ENCODE measurements at regions not wholly inside any gene's neighbourhood (a gene's known extent, or its start where the extent isn't known, plus 50 kb on each side); places are given as distances from the start of the nearest gene placed in this dataset.
"Not testable (repeated sequence)": the region's sequence is repeated elsewhere in the genome, so short reads cannot be mapped to it uniquely, and the experiment has no call there.

DNA sequence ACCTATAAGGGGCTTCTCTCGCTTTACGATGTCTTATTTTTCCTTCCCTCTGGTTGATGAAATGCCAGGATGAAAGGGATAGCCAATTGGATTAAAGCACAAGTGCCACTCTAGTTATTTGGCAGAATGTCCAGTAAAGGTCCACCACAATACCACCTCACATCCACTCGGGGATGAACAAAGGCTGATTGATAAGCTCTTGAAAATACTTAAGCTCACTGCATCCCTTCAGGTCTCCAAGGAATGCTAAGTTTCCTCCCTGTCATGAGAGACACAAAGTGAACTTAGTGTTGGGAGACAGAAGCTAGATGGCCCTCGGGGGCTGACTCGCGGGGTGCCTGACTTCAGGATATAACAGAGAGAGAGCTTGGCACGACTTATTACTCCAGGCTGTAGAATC, 185.9 kb upstream of the ZNF644 start:
- ATAC-seq; H3K4me3 ChIP-seq; SMC1A ChIA-PET (ENCODE audit: uncharacterized antibody, unreplicated experiment); FAIRE-seq; POLR2A ChIA-PET; H2AFZ ChIP-seq (ENCODE audit: control insufficient read depth, low read depth, low read length); H3K27ac ChIP-seq (ENCODE audit: control insufficient read depth, insufficient read depth); H3K79me2 ChIP-seq (ENCODE audit: control insufficient read depth, insufficient read depth, low read length); in situ Hi-C loops (cut with MboI); CTCF ChIA-PET; BruUV-seq (replicated peaks); intact Hi-C loops (cut with micrococcal nuclease; ENCODE audit: unreplicated experiment); H3K4me1 ChIP-seq (ENCODE audit: control insufficient read depth, insufficient read depth, low read length); H3K9ac ChIP-seq (ENCODE audit: control insufficient read depth, insufficient read depth, low read length); DNase-seq (ENCODE audit: low read depth, low spot score); H4K20me1 ChIP-seq (ENCODE audit: control insufficient read depth, insufficient read depth); H3K4me2 ChIP-seq (ENCODE audit: control insufficient read depth, insufficient read depth); H3K9me3 ChIP-seq (replicated peaks; ENCODE audit: control insufficient read depth, insufficient read depth, low read length); H3K27me3 ChIP-seq (replicated peaks in 1 of 2; ENCODE audit: control insufficient read depth in 2 of 2, insufficient read depth in 2 of 2, low read length in 1 of 2); H3K36me3 ChIP-seq (ENCODE audit: control insufficient read depth in 2 of 2, insufficient read depth in 2 of 2, low read length in 1 of 2): not testable (repeated sequence)
- 59% methylated on average over 7 of the region's 7 CpGs for WGBS (ENCODE audit: insufficient coverage, insufficient replicate concordance, low lambda C conversion rate, missing lambda C conversion rate)
- RAD21 ChIA-PET (ENCODE audit: unreplicated experiment) = interaction anchor here (1.2 kb wide), 1 partner anchor 41 kb away, joined by 3 read pairs; no protein-coding TSS in a partner anchor

DNA sequence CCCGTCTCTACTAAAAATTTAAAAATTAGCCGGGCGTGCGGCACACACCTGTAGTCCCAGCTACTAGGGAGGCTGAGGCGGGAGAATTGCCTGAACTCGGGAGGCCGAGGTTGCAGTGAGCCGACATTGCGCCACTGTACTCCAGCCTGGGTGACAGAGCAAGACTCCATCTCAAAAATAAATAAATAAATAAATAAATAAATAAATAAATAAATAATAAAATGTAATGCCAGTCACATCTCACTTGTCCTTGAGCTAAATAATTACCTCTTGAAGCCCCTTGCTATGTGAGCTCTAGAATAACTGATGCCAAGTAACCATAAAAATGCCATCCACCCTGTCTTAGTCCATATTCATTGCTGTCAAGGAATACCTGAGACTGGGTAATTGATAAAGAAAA, 182.3 kb upstream of the ZNF644 start:
- RAD21 ChIA-PET (ENCODE audit: unreplicated experiment); H3K4me2 ChIP-seq (ENCODE audit: control insufficient read depth, insufficient read depth); in situ Hi-C loops (cut with MboI); DNase-seq (ENCODE audit: low read depth, low spot score); POLR2A ChIA-PET; ATAC-seq; H3K9ac ChIP-seq (ENCODE audit: control insufficient read depth, insufficient read depth, low read length); SMC1A ChIA-PET (ENCODE audit: uncharacterized antibody, unreplicated experiment); H3K79me2 ChIP-seq (ENCODE audit: control insufficient read depth, insufficient read depth, low read length); H3K9me3 ChIP-seq (replicated peaks; ENCODE audit: control insufficient read depth, insufficient read depth, low read length); H2AFZ ChIP-seq (ENCODE audit: control insufficient read depth, low read depth, low read length); intact Hi-C loops (cut with micrococcal nuclease; ENCODE audit: unreplicated experiment); BruUV-seq (replicated peaks); H3K36me3 ChIP-seq (ENCODE audit: control insufficient read depth in 2 of 2, insufficient read depth in 2 of 2, low read length in 1 of 2); H3K27me3 ChIP-seq (replicated peaks in 1 of 2; ENCODE audit: control insufficient read depth in 2 of 2, insufficient read depth in 2 of 2, low read length in 1 of 2); H3K27ac ChIP-seq (ENCODE audit: control insufficient read depth, insufficient read depth); H4K20me1 ChIP-seq (ENCODE audit: control insufficient read depth, insufficient read depth); FAIRE-seq; H3K4me1 ChIP-seq (ENCODE audit: control insufficient read depth, insufficient read depth, low read length); H3K4me3 ChIP-seq: not testable (repeated sequence)
- CTCF ChIA-PET = interaction anchor here (1.2 kb wide), 1 partner anchor 166 kb away, joined by 3 read pairs; no protein-coding TSS in a partner anchor
- 66% methylated on average over 9 of the region's 9 CpGs for WGBS (ENCODE audit: insufficient coverage, insufficient replicate concordance, low lambda C conversion rate, missing lambda C conversion rate)

DNA sequence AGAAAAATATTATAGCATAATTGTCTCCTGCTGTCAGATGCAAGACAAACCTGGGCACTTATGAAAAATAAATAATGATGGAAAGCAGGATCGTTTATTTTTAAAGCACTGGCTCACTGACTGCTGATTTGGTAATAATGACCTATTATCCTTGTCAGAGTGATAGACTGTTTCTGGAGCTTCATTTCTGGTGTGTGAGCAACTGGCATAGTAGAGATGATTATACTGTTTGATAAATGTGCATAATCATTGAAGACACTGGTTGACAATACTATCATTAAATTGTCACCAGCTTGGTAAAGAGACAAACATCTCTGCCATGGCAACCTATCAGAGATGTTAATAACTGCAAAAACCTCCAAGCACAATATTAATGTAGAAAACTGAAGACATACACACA, 179.9 kb upstream of the ZNF644 start:
- intact Hi-C loops (cut with micrococcal nuclease; ENCODE audit: unreplicated experiment) = no loop called here
- RAD21 ChIA-PET (ENCODE audit: unreplicated experiment) = no interaction called here
- Histone ChIP-seq H3K9ac (ENCODE audit: control insufficient read depth, insufficient read depth, low read length) (no peak overlapping the region), H2AFZ (ENCODE audit: control insufficient read depth, low read depth, low read length) (no peak overlapping the region), H3K27ac (ENCODE audit: control insufficient read depth, insufficient read depth) (no peak overlapping the region), H3K36me3 (ENCODE audit: control insufficient read depth in 2 of 2, insufficient read depth in 2 of 2, low read length in 1 of 2) (no peaks in the 10 kb centered on the region), H3K9me3 (replicated peaks; ENCODE audit: control insufficient read depth, insufficient read depth, low read length) (no peaks in the 10 kb centered on the region), H3K4me2 (ENCODE audit: control insufficient read depth, insufficient read depth) (no peak overlapping the region), H3K27me3 (replicated peaks in 1 of 2; ENCODE audit: control insufficient read depth in 2 of 2, insufficient read depth in 2 of 2, low read length in 1 of 2) (no peaks in the 10 kb centered on the region), H3K4me3 (no peak overlapping the region), H4K20me1 (ENCODE audit: control insufficient read depth, insufficient read depth) (no peaks in the 10 kb centered on the region), H3K79me2 (ENCODE audit: control insufficient read depth, insufficient read depth, low read length) (no peaks in the 10 kb centered on the region), H3K4me1 (ENCODE audit: control insufficient read depth, insufficient read depth, low read length) (no peaks in the 10 kb centered on the region)
- DNase-seq (ENCODE audit: low read depth, low spot score) (no peak), ATAC-seq (no peak), FAIRE-seq (no peak)
- CTCF ChIA-PET = no interaction called here
- no peak for TF ChIP-seq CBX5 (IDR thresholded peaks at IDR 0.05; ENCODE audit: low read depth)
- TF ChIP-seq SREBF2 (IDR thresholded peaks at IDR 0.05; ENCODE audit: low read length) = no peak
- no peak for TF ChIP-seq RFX5 (IDR thresholded peaks at IDR 0.05; ENCODE audit: low read depth, low read length)
- TF ChIP-seq STAT1 (conservative IDR thresholded peaks at IDR 0.05) = no peak
- no peak for TF ChIP-seq EGR1 (IDR thresholded peaks at IDR 0.05; ENCODE audit: borderline replicate concordance in 1 of 2, low read depth in 2 of 2, low read length in 2 of 2)
- no peak for TF ChIP-seq NFIC (IDR thresholded peaks at IDR 0.05; ENCODE audit: low read depth, low read length)
- TF ChIP-seq, protein P1, sequence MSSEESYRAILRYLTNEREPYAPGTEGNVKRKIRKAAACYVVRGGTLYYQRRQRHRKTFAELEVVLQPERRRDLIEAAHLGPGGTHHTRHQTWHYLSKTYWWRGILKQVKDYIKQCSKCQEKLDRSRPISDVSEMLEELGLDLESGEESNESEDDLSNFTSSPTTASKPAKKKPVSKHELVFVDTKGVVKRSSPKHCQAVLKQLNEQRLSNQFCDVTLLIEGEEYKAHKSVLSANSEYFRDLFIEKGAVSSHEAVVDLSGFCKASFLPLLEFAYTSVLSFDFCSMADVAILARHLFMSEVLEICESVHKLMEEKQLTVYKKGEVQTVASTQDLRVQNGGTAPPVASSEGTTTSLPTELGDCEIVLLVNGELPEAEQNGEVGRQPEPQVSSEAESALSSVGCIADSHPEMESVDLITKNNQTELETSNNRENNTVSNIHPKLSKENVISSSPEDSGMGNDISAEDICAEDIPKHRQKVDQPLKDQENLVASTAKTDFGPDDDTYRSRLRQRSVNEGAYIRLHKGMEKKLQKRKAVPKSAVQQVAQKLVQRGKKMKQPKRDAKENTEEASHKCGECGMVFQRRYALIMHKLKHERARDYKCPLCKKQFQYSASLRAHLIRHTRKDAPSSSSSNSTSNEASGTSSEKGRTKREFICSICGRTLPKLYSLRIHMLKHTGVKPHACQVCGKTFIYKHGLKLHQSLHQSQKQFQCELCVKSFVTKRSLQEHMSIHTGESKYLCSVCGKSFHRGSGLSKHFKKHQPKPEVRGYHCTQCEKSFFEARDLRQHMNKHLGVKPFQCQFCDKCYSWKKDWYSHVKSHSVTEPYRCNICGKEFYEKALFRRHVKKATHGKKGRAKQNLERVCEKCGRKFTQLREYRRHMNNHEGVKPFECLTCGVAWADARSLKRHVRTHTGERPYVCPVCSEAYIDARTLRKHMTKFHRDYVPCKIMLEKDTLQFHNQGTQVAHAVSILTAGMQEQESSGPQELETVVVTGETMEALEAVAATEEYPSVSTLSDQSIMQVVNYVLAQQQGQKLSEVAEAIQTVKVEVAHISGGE (CRISPR knock-in tag; IDR thresholded peaks at IDR 0.05) = no peak
- TF ChIP-seq CBFB (IDR thresholded peaks at IDR 0.05; ENCODE audit: low read depth) = no peak
- TF ChIP-seq TCF3 (IDR thresholded peaks at IDR 0.05; ENCODE audit: borderline replicate concordance, insufficient read depth, low read depth, low read length) = no peak
- no TSS peak for BruUV-seq (replicated peaks)
- SMC1A ChIA-PET (ENCODE audit: uncharacterized antibody, unreplicated experiment) = no interaction called here
- in situ Hi-C loops (cut with MboI) = no loop called here
- POLR2A ChIA-PET = no interaction called here
- 41% methylated on average over 1 of the region's 1 CpG for WGBS (ENCODE audit: insufficient coverage, insufficient replicate concordance, low lambda C conversion rate, missing lambda C conversion rate)
